Common myeloid progenitor, CD34-positive (primary cell): ENCODE measurements at regions not wholly inside any gene's neighbourhood (a gene's known extent, or its start where the extent isn't known, plus 50 kb on each side); places are given as distances from the start of the nearest gene placed in this dataset.

Experiments used
- CTCF ChIA-PET: fragments of 350-600 bp; sonication (Branson Sonifier 250); formaldehyde crosslinking; loops from one replicate; lab custom pipeline; 2021; ENCODE audit warnings: antibody characterized with exemption; lab: Charles Lee
- POLR2A ChIA-PET: fragments of 350-600 bp; sonication (Branson Sonifier 250); formaldehyde crosslinking; loops from one replicate; lab custom pipeline; 2021; ENCODE audit warnings: antibody characterized with exemption; lab: Charles Lee
- DNase-seq, 3 donors: peaks; one replicate each; pipeline versions ENCODE4 v3.0.0 to v3.0.0-alpha.2; 2013
- H3K27ac ChIP-seq, 2 experiments: 1 replicate in 1 of 2; 2 replicates in 1 of 2; pipeline ENCODE4 v1.7.0; 2013; ENCODE audit warnings: inconsistent platforms in 2 of 2, low read length in 2 of 2, mild to moderate bottlenecking in 2 of 2, low read depth in 1 of 2, moderate library complexity in 1 of 2; ENCODE audit not compliant: severe bottlenecking in 2 of 2, insufficient read depth in 1 of 2, poor library complexity in 1 of 2
- H3K27me3 ChIP-seq, 5 experiments: replicated peaks in 2 of 5; 1 replicate in 3 of 5; 2 replicates in 2 of 5; pipeline versions ENCODE4 v1.6.1 to v1.7.0; 2013; ENCODE audit warnings: low read length in 4 of 5, mild to moderate bottlenecking in 2 of 5, moderate library complexity in 2 of 5, inconsistent platforms in 1 of 5; ENCODE audit not compliant: insufficient read depth in 5 of 5, control insufficient read depth in 4 of 5
- H3K36me3 ChIP-seq, 4 experiments: 1 replicate in 2 of 4; 2 replicates in 2 of 4; pipeline versions ENCODE4 v1.6.1 to v1.7.0; 2013; ENCODE audit warnings: low read length in 3 of 4, control low read depth in 1 of 4, mild to moderate bottlenecking in 1 of 4; ENCODE audit not compliant: control insufficient read depth in 4 of 4, insufficient read depth in 4 of 4
- H3K4me1 ChIP-seq, 4 experiments: 1 replicate in 3 of 4; 2 replicates in 1 of 4; pipeline versions ENCODE4 v1.6.1 to v1.7.1; 2013; ENCODE audit warnings: low read length in 3 of 4, mild to moderate bottlenecking in 3 of 4, control low read depth in 1 of 4, inconsistent platforms in 1 of 4, moderate library complexity in 1 of 4; ENCODE audit not compliant: control insufficient read depth in 4 of 4, insufficient read depth in 4 of 4; ENCODE audit errors: control extremely low read depth in 1 of 4
- H3K4me3 ChIP-seq, 7 experiments: 1 replicate in 4 of 7; 2 replicates in 3 of 7; pipeline versions ENCODE4 v1.5.1 to v1.7.0; 2013; ENCODE audit warnings: mild to moderate bottlenecking in 7 of 7, low read length in 6 of 7, moderate library complexity in 6 of 7, inconsistent platforms in 2 of 7, low read depth in 2 of 7, control low read depth in 1 of 7; ENCODE audit not compliant: insufficient read depth in 4 of 7, control insufficient read depth in 1 of 7; ENCODE audit errors: extremely low read depth in 1 of 7
- H3K9me3 ChIP-seq, 5 experiments: 1 replicate in 4 of 5; 2 replicates in 1 of 5; pipeline versions ENCODE4 v1.6.1 to v1.7.1; 2013; ENCODE audit warnings: low read length in 4 of 5, mild to moderate bottlenecking in 2 of 5, inconsistent platforms in 1 of 5, low read depth in 1 of 5, moderate library complexity in 1 of 5; ENCODE audit not compliant: control insufficient read depth in 4 of 5, insufficient read depth in 2 of 5; ENCODE audit errors: control extremely low read depth in 1 of 5
- WGBS: methylation state at CpG from one replicate; pipeline ENCODE4 v1.1.5; 2013; ENCODE audit not compliant: insufficient coverage; 5-methylcytosine and 5-hydroxymethylcytosine counted together

DNA sequence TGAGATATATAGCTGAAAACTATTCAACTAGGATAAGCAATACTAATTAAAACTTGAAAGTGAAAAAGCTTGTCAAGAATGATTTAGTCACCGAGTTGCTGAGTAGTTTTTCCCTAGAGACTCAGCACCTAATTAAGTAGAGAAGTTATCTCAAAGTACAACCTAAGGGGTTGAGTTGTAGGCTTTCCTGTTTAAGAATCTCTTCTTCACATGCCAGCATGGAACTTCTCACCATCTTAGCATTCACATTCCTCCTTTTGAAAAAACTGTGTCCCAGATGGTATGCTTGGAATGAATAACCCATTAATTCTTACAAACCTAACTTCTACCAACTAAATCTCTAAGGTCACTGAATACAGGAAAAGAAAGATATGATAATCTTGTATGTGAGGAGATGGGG, 303.3 kb upstream of the ZC3H12C start:
- H3K27me3 ChIP-seq, result no peaks in the 10 kb centered on the region
- no peak for DNase-seq
- H3K4me1 ChIP-seq, result no peaks in the 10 kb centered on the region
- H3K27ac ChIP-seq, result no peak overlapping the region
- CTCF ChIA-PET, result no interaction called here
- H3K36me3 ChIP-seq, result no peaks in the 10 kb centered on the region
- no peak overlapping the region for H3K4me3 ChIP-seq
- H3K9me3 ChIP-seq, result no peaks in the 10 kb centered on the region
- POLR2A ChIA-PET, result no interaction called here
- 100% methylated on average over 1 of the region's 1 CpG for WGBS

DNA sequence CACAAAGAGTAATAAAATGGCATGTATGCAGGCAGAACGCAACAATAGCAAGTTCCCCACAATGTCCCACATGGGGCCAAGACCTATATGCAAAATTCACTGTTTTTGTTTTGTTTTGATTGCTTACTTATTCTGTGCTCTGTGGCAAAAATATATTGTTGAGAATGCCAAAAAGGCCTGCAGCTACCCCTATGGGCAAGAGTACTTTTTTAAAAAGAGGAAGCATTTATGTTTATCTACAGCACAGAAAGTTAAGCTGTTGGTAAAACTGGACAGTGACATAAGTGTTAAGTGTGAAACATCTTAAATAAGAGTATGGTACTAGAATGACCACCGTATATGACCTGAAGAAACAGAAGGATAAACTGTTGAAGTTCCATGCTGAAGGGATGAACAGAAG, 301.9 kb upstream of the ZC3H12C start:
- no peak overlapping the region for H3K4me3 ChIP-seq
- no peaks in the 10 kb centered on the region for H3K36me3 ChIP-seq
- H3K9me3 ChIP-seq, result peaks cover 0 to 2% (median 0%) of the 10 kb centered on the region in 5 experiments
- ChIA-PET CTCF (interaction anchor here (1.1 kb wide), 1 partner anchor 1076 kb away, joined by 3 read pairs; no protein-coding TSS in a partner anchor), POLR2A (no interaction called here)
- no peak for DNase-seq
- H3K27me3 ChIP-seq, result no peaks in the 10 kb centered on the region
- no peak overlapping the region for H3K27ac ChIP-seq
- 90% methylated on average over 1 of the region's 2 CpGs for WGBS
- H3K4me1 ChIP-seq, result no peaks in the 10 kb centered on the region

- ChIA-PET CTCF (interaction anchor here (0.6 kb wide), 1 partner anchor 1868 kb away, joined by 4 read pairs; no protein-coding TSS in a partner anchor), POLR2A (no interaction called here)
- 100% methylated on average over 1 of the region's 3 CpGs for WGBS
These were observed 298.7 kb upstream of the ZC3H12C start for GRCh38 chr11:109794501-109794900.

GRCh38 chr11:109795234-109795633, 298.0 kb upstream of the ZC3H12C start:
- ChIA-PET POLR2A (no interaction called here), CTCF (no interaction called here)
- no peak overlapping the region for H3K4me3 ChIP-seq
- H3K36me3 ChIP-seq, result no peaks in the 10 kb centered on the region
- no peaks in the 10 kb centered on the region for H3K4me1 ChIP-seq
- H3K27ac ChIP-seq, result no peak overlapping the region
- DNase-seq, result no peak
- peaks cover 0 to 4% (median 0%) of the 10 kb centered on the region in 5 experiments for H3K9me3 ChIP-seq
- 100% methylated on average over 1 of the region's 4 CpGs for WGBS
- no peaks in the 10 kb centered on the region for H3K27me3 ChIP-seq

More at GRCh38 chr11:109794501-109794900, 298.7 kb upstream of the ZC3H12C start:
- no peaks in the 10 kb centered on the region for H3K4me1 ChIP-seq
- H3K9me3 ChIP-seq, result peaks cover 0 to 4% (median 0%) of the 10 kb centered on the region in 5 experiments
- no peaks in the 10 kb centered on the region for H3K27me3 ChIP-seq
- DNase-seq, result no peak
- H3K4me3 ChIP-seq, result no peak overlapping the region
- H3K36me3 ChIP-seq, result no peaks in the 10 kb centered on the region
- no peak overlapping the region for H3K27ac ChIP-seq

DNA sequence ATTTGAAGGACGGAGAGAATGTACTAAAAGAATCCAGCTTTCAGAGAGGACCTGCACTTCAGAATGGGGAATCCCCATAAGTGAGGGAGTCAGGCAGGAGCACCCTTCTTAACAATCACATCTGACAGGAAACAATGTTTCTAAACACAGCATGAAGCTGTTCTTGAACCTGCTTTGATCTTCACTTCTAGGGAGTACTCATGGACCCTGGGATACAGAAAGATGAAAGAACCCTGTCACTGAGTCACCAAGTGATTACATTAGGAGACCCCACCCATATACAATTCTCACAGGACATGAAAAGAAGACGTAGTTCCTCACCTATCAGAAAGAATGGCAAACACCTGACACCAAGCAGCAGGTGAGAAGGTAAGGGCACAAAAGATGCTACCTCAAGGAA, 296.9 kb upstream of the ZC3H12C start:
- 100% methylated on average over 1 of the region's 2 CpGs for WGBS
- Histone ChIP-seq H3K4me3 (no peak overlapping the region), H3K27ac (no peak overlapping the region), H3K4me1 (no peaks in the 10 kb centered on the region), H3K27me3 (no peaks in the 10 kb centered on the region), H3K36me3 (no peaks in the 10 kb centered on the region), H3K9me3 (peaks cover 0 to 4% (median 0%) of the 10 kb centered on the region in 5 experiments)
- ChIA-PET POLR2A (no interaction called here), CTCF (no interaction called here)
- no peak for DNase-seq

GRCh38 chr11:109798521-109798920, 294.7 kb upstream of the ZC3H12C start:
- ChIA-PET POLR2A (no interaction called here), CTCF (no interaction called here)

GRCh38 chr11:109799604-109800003, 293.6 kb upstream of the ZC3H12C start:
- POLR2A ChIA-PET, result no interaction called here
- no peaks in the 10 kb centered on the region for H3K4me1 ChIP-seq
- no CpG with 5 or more reads among the region's 2 CpGs for WGBS
- DNase-seq, result no peak
- no peaks in the 10 kb centered on the region for H3K27me3 ChIP-seq
- H3K27ac ChIP-seq, result no peak overlapping the region
- H3K4me3 ChIP-seq, result no peak overlapping the region
- H3K9me3 ChIP-seq, result peaks cover 0 to 4% (median 0%) of the 10 kb centered on the region in 5 experiments
- H3K36me3 ChIP-seq, result no peaks in the 10 kb centered on the region
- CTCF ChIA-PET, result no interaction called here

More at GRCh38 chr11:109798521-109798920, 294.7 kb upstream of the ZC3H12C start:
- Histone ChIP-seq H3K27ac (no peak overlapping the region), H3K9me3 (peaks cover 0 to 4% (median 0%) of the 10 kb centered on the region in 5 experiments), H3K36me3 (no peaks in the 10 kb centered on the region), H3K27me3 (no peaks in the 10 kb centered on the region), H3K4me1 (no peaks in the 10 kb centered on the region), H3K4me3 (no peak overlapping the region)
- DNase-seq, result no peak
- WGBS, result no CpG with 5 or more reads among the region's 1 CpG
